SJSA1 (cell line): ENCODE measurements at regions not wholly inside any gene's neighbourhood (a gene's known extent, or its start where the extent isn't known, plus 50 kb on each side); places are given as distances from the start of the nearest gene placed in this dataset.

ENCODE experiments used
- DNase-seq, 2 experiments: peaks; one replicate each; pipeline ENCODE4 v3.0.0-alpha.2; 2015 to 2020; ENCODE audit warnings: low spot score in 2 of 2, low read depth in 1 of 2
- H3K27ac ChIP-seq: fragments of 250-450 bp; sonication (Bioruptor Pico); 2 replicates; pipeline ENCODE4 v1.5.1; 2020; ENCODE audit warnings: mild to moderate bottlenecking, moderate library complexity
- H3K27me3 ChIP-seq: fragments of 250-450 bp; sonication (Bioruptor Pico); replicated peaks from 2 replicates; pipeline ENCODE4 v1.5.1; 2020; ENCODE audit warnings: mild to moderate bottlenecking, moderate library complexity
- H3K36me3 ChIP-seq: fragments of 250-450 bp; sonication (Bioruptor Pico); 2 replicates; pipeline ENCODE4 v1.5.1; 2020; ENCODE audit warnings: mild to moderate bottlenecking
- H3K4me1 ChIP-seq: fragments of 250-450 bp; sonication (Bioruptor Pico); replicated peaks from 2 replicates; pipeline ENCODE4 v1.6.1; 2021; ENCODE audit warnings: mild to moderate bottlenecking
- H3K4me3 ChIP-seq: fragments of 250-450 bp; sonication (Bioruptor Pico); 2 replicates; pipeline ENCODE4 v1.5.1; 2020; ENCODE audit warnings: mild to moderate bottlenecking
- H3K9me3 ChIP-seq: fragments of 250-450 bp; sonication (Bioruptor Pico); replicated peaks from 2 replicates; pipeline ENCODE4 v1.5.1; 2020; ENCODE audit warnings: mild to moderate bottlenecking

DNA sequence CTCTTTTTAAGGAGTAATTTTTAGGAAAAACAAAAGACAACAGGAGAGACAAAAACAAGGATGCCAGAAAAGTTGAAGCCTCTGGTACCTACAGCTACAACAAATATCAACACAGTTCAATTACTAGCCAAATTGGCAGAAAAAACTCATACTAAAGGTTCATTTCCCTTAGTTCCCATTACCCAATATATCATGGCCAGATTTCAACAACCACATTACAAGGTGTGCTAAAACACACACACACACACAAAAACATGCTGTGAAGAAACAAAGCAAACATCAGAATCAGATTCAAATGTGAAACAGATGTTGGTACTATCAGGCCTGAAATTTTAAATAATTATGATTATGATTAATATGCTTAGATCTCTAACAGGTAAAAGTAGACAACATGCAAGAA is 272.7 kb upstream of the CLEC14A start:
- Histone ChIP-seq H3K27ac (no peak overlapping the region), H3K4me3 (no peak overlapping the region), H3K36me3 (no peaks in the 10 kb centered on the region), H3K4me1 (no peaks in the 10 kb centered on the region), H3K27me3 (no peaks in the 10 kb centered on the region), H3K9me3 (no peaks in the 10 kb centered on the region)
- DNase-seq: no peak

DNA sequence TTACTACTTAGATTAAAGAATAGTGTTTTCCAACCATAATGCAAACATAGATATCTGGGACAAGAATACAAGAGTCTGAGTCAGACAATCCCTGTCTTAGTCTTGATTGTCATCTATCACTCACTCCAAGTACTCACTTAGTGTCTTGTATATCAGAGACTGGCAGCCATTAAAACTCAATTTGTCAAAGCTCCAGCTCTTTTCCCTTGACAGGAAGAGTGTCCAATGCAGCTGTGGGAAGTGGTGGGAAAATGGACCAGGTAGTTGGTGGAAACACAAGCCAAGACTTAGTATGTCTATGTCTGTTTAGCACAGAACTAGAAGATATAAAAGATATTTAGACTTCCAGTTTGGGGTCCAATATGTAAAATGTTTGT is 271.6 kb upstream of the CLEC14A start:
- Histone ChIP-seq H3K4me3 (no peak overlapping the region), H3K4me1 (no peaks in the 10 kb centered on the region), H3K9me3 (no peaks in the 10 kb centered on the region), H3K36me3 (no peaks in the 10 kb centered on the region), H3K27ac (no peak overlapping the region), H3K27me3 (no peaks in the 10 kb centered on the region)
- DNase-seq: no peak

DNA sequence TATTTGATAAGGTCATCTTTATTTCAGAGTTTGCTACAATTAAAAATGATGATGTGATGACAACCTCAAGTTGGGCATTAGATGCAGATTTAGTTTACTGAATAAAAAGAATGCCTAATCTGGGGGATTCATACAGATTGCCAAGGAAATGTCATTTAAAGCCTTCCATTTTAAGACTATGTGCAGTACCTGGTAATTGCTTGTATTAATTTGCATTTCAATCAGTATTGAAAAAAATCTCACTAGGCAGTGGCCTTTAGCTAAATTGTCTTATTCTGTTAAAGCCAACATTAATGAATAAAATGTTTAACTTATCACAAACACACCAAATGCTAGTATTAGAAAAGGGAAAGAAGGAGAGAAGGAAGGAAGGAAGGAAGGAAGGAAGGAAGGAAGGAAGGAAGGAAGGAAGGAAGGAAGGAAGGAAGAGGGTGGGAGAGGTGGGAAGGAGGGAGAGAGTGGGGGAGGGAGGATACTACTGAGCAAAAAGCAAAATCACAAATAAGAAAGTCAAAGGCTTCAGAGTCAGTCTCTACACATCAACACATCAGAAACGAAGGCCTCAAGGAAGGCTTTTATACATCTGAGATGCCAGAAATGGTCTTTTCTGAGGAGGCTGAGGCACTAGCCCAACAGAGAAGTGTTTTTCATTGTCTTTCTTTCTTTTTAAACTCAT is 271.1 kb upstream of the CLEC14A start:
- no peak overlapping the region for H3K27ac ChIP-seq
- H3K4me3 ChIP-seq: no peak overlapping the region
- DNase-seq: no peak
- H3K36me3 ChIP-seq: no peaks in the 10 kb centered on the region
- H3K4me1 ChIP-seq: no peaks in the 10 kb centered on the region
- no peaks in the 10 kb centered on the region for H3K27me3 ChIP-seq
- H3K9me3 ChIP-seq: no peaks in the 10 kb centered on the region

DNA sequence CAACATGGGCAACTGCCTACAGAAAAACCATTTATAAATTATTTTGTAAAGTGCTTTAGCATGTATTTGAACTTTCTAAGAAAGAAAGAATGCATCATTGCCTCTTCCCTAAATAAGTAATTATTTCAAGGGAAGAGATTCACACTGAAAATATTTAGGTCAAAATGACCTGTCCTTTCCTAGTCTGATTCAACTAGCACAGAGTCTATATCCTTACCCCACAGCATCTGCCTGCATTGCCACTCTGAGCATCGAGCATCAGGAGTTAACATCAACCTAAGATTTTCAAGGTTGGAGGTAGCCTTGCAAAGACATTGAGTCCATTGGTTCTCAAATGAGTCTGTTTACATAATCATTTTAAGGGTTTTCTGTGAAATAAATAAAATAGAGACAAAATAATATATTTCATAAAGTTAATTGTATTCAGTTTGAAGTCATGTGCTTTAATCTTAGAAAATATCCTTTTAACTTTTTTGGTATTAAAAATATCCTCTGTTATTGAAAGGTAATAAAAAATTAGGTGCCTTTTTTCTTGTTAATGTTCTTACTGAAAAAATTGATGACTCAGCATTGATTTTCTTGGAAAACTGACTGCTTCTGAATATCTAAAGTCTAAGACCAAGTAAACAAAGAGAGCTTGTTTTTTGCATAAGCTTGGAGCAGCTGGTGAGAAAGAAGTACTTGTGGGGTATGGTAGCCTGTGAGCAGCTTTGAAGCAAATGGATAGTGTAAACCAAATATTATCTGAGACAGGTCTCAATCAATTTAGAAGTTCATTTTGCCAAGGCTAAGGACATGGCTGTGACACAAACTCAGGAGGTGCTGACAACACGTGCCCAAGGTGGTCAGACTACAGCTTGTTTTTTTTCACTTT is 269.0 kb upstream of the CLEC14A start:
- Histone ChIP-seq H3K27me3 (no peaks in the 10 kb centered on the region), H3K36me3 (no peaks in the 10 kb centered on the region), H3K27ac (no peak overlapping the region), H3K4me1 (no peaks in the 10 kb centered on the region), H3K4me3 (no peak overlapping the region), H3K9me3 (no peaks in the 10 kb centered on the region)
- no peak for DNase-seq

DNA sequence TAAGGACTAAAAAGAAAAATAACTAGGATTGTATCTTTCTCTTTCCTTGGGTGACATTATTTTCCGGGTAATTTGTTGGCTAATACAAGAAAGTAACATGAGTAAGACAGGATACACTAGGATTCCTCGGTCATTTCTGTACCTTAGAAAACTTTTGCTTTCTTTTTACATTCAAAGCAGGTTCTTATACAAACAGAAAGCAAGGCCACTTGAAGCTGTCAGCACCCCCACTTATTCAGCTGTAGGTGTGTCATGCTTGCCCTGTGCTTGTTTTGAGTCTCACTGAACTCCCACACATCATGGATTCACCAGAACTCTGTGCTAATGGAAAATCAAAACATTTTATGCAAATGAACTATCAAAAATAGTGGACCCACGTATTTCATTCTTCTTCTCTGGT is 266.8 kb upstream of the CLEC14A start:
- Histone ChIP-seq H3K27ac (no peak overlapping the region), H3K27me3 (no peaks in the 10 kb centered on the region), H3K36me3 (no peaks in the 10 kb centered on the region), H3K9me3 (no peaks in the 10 kb centered on the region), H3K4me3 (no peak overlapping the region), H3K4me1 (no peaks in the 10 kb centered on the region)
- DNase-seq: no peak

DNA sequence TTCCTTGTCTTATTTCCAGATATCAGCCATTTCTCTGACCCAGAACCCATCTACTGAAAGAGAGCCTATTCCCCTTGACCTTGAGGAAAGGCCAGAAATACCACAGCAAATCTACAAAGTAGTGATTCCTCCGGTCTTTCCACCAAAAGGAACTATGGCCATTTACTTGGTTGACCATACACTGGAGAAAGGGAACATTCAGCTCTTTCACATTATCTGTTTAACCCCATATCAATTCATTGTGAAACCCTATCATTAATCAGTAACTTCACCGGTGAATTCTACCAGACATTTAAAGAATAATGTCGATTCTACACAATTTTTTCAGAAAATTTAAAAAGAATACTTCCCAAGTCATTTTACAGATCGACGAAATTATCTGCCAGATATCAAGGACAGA is 265.7 kb upstream of the CLEC14A start:
- H3K9me3 ChIP-seq: no peaks in the 10 kb centered on the region
- no peak overlapping the region for H3K27ac ChIP-seq
- H3K4me1 ChIP-seq: no peaks in the 10 kb centered on the region
- H3K4me3 ChIP-seq: no peak overlapping the region
- H3K27me3 ChIP-seq: no peaks in the 10 kb centered on the region
- DNase-seq: no peak
- H3K36me3 ChIP-seq: no peaks in the 10 kb centered on the region

DNA sequence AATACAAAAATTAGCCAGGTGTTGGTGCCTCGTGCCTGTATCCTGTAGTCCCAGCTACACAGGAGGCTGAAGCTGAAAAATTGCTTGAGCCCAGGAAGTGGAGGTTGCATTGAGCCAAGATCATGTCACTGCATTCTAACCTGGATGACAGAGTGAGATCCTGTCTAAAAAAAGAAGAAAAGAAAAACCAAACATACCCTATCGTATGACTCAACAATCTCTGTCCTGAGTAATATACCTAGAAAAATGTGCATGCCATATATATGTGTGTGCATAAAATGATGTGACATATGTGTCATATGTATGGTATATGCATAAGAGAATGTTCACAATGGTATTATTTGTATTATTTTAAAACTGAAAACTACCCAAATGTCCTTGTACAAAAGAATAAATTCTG is 261.5 kb upstream of the CLEC14A start:
- no peaks in the 10 kb centered on the region for H3K36me3 ChIP-seq
- H3K27me3 ChIP-seq: no peaks in the 10 kb centered on the region
- no peak for DNase-seq
- no peaks in the 10 kb centered on the region for H3K9me3 ChIP-seq
- no peaks in the 10 kb centered on the region for H3K4me1 ChIP-seq
- no peak overlapping the region for H3K4me3 ChIP-seq
- H3K27ac ChIP-seq: no peak overlapping the region

DNA sequence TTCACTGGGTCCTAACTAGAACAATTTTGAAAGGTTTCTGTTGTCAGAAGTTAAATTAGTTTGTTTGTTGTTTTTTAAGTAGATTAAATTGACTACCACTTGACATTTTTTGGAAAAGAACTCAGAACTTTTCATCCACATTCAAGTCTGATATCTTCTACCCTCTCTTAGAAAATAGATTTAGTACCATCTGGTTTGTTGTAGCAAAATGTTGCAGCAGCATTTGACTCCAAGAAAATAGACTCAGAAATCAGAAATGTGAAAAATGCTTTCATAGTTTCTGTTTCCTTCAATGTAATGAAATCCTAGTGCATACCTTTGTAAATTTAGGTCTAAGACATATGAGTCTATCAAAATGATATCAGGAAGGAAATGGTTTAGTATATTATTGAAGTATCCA is 256.3 kb upstream of the CLEC14A start:
- H3K4me3 ChIP-seq: no peak overlapping the region
- no peak overlapping the region for H3K27ac ChIP-seq
- no peaks in the 10 kb centered on the region for H3K4me1 ChIP-seq
- DNase-seq: no peak
- no peaks in the 10 kb centered on the region for H3K9me3 ChIP-seq
- H3K27me3 ChIP-seq: no peaks in the 10 kb centered on the region
- no peaks in the 10 kb centered on the region for H3K36me3 ChIP-seq

DNA sequence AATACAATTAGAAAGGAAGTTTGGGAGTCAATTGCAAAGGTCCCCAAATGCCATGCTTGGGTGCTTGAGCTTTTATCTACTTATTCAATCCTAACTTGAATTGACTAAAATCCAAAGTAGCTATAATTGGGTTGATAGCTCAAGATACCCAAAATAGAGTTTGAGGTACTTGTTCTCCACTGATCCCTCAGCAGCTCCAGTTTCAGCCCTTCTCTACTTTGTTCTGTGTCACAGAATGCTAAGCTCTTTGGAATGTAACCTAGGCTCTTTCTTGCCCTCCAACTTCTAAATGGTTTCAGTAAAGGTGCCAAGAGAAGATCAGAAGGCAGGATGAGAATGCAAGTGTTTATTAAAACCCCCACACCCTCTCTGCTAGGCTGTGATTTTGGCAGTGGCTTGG is 251.4 kb upstream of the CLEC14A start:
- DNase-seq: no peak
- Histone ChIP-seq H3K9me3 (no peaks in the 10 kb centered on the region), H3K27me3 (no peaks in the 10 kb centered on the region), H3K36me3 (no peaks in the 10 kb centered on the region), H3K27ac (no peak overlapping the region), H3K4me3 (no peak overlapping the region), H3K4me1 (no peaks in the 10 kb centered on the region)

DNA sequence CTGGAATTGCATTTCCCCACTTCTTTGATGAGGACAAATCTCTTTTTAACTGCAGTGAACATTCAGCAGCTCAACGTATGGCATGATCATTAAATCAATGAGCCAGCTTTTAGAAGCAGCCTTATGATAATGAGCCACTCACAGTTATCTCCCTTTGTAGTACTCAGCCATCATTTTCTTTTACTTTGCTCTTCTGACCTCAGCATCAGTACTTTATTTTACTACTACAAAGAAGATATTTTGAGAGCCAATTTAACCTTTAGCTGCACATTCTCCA is 250.0 kb upstream of the CLEC14A start:
- no peaks in the 10 kb centered on the region for H3K27me3 ChIP-seq
- no peaks in the 10 kb centered on the region for H3K36me3 ChIP-seq
- no peaks in the 10 kb centered on the region for H3K9me3 ChIP-seq
- H3K4me3 ChIP-seq: no peak overlapping the region
- DNase-seq: no peak
- H3K4me1 ChIP-seq: no peaks in the 10 kb centered on the region
- H3K27ac ChIP-seq: no peak overlapping the region

DNA sequence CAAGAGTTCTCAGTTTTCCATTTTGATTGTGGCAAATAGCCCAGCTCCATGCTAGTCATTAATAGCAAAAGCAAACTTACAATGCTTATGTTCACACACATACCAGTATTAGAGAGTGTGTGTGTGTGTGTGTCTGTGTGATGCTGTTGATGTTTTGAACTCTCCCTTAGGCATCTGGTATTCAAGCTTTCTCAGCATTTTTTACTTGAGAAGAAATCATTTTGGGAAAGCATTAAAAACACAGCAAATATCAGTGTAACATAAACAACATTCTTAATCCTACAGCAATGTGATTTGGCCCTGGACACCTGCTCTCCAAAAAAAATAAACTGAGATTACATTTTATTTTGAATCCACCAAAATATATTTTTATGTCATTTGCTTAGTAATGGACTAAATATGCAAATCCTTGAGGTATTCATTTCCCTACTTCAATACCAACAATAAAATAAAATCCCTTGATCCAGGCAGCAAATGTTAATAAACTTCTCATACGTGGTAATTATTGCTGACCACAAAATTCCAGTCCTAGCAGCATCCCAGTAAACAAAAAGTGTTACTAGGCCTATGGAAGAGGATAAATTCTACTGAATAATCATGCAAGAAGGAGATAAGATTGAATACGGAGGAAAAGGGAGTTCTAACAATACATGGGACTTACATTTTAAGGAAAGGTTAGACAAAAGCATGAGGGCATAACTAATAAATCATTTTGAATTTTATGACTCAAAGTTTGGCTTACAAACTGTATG is 249.5 kb upstream of the CLEC14A start:
- H3K4me1 ChIP-seq: no peaks in the 10 kb centered on the region
- H3K27ac ChIP-seq: no peak overlapping the region
- H3K4me3 ChIP-seq: no peak overlapping the region
- H3K36me3 ChIP-seq: no peaks in the 10 kb centered on the region
- H3K9me3 ChIP-seq: no peaks in the 10 kb centered on the region
- DNase-seq: no peak
- no peaks in the 10 kb centered on the region for H3K27me3 ChIP-seq

DNA sequence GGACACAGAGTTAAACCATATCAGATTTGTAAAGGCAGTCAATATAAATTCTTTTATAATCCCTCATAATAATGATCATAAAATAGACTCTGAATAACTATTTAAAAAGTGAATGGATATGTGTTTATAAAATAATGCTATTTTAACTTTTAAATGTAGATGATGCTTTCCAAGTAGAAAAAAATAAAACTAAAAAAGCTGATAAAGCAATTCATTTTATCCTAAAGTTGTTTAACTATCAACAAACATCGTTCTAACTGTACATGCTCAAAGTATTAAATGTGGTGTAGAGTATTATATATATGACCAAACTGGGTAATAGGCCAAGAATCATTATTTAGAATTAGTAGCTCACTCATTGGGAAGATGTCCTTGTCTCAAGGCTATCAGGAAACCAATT is 248.3 kb upstream of the CLEC14A start:
- no peak overlapping the region for H3K27ac ChIP-seq
- H3K27me3 ChIP-seq: no peaks in the 10 kb centered on the region
- no peaks in the 10 kb centered on the region for H3K9me3 ChIP-seq
- H3K36me3 ChIP-seq: no peaks in the 10 kb centered on the region
- DNase-seq: no peak
- no peaks in the 10 kb centered on the region for H3K4me1 ChIP-seq
- H3K4me3 ChIP-seq: no peak overlapping the region

DNA sequence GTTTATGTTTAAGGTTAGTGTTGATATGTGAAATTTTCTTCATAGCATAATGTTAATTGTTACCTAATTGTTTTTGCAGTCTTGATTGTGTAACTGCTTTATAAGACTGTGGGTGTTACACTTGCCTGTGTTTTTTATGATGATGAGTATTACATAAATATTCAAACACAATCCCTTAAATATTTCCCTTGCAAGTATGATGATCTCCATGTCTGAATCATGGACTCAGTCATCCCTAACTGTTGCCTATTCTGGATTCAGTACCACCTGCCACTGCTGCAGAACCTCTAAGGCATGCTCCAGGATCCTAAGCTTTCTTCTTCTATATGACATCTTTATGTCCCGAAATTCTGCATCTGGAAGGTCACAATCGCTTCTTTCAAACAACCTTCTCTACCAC is 246.3 kb upstream of the CLEC14A start:
- DNase-seq: no peak
- H3K4me3 ChIP-seq: no peak overlapping the region
- no peaks in the 10 kb centered on the region for H3K27me3 ChIP-seq
- no peaks in the 10 kb centered on the region for H3K9me3 ChIP-seq
- no peaks in the 10 kb centered on the region for H3K4me1 ChIP-seq
- H3K27ac ChIP-seq: no peak overlapping the region
- H3K36me3 ChIP-seq: no peaks in the 10 kb centered on the region

DNA sequence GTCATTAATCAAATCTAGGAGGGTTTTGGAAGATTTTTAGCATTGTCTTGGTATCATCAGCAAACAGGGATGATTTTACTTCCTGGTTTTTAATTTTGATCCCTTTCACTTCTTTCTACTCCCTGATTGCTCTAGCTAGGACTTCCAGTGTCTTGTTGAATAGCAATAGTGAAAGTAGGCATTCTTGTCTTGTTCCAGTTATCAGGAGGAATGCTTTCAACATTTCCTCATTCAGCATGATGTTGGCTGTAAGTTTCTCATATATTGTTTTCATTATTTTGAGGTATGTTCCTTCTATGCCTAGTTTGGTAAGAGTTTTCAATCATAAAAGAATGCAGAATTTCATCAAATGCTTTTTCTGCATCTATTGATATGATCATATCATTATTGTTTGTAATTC is 244.2 kb upstream of the CLEC14A start:
- no peaks in the 10 kb centered on the region for H3K36me3 ChIP-seq
- no peaks in the 10 kb centered on the region for H3K27me3 ChIP-seq
- DNase-seq: no peak

More for the DNA sequence above, 244.2 kb upstream of the CLEC14A start:
- Histone ChIP-seq H3K4me3 (no peak overlapping the region), H3K9me3 (no peaks in the 10 kb centered on the region), H3K4me1 (no peaks in the 10 kb centered on the region), H3K27ac (no peak overlapping the region)
